ENCODE measurements at regions not wholly inside any gene's neighbourhood (a gene's known extent, or its start where the extent isn't known, plus 50 kb on each side); places are given as distances from the start of the nearest gene placed in this dataset.
"Not testable (repeated sequence)": the region's sequence is repeated elsewhere in the genome, so short reads cannot be mapped to it uniquely, and the experiment has no call there.

DNA sequence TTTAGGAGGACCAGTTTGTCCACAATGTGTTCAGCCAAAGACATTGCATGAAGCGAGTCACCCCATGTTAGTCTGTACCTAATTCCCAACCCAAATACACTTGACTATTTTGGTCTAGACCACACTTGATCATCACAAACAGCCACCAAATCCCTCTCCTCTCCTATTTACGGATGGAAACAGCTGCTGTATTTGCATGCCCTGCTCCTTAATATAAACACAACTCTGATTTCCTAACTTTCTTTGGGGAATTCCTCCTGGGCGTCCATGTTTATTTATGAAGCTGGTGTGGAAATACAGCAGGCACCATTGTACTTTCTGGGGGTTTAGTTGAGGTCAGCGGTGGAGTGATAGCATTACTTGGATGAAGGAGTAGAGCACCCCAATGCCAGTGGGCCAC, 235.2 kb downstream of the TLE3 start:
- no peak for DNase-seq (ENCODE audit: low spot score)

DNA sequence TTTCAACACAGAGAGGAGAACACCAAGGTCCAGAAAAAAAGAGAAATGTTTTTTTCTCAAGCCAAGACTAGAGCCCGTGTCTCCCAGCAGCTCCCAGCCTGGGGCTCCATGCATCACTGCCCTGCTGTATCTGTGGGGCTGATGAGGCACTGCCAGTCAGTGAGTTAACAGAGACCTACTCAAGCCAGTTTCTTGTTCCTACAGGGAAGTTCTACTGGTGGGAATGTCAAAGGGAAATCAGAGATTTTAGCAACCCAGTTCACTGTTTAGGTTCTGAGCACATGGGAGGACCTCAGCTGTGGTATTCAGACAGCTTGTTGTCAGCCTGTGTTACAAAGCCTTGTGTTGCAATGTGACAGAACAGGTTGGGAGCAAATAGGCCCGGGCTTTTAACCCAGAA, 234.3 kb downstream of the TLE3 start:
- no peak for DNase-seq (ENCODE audit: low spot score)

DNA sequence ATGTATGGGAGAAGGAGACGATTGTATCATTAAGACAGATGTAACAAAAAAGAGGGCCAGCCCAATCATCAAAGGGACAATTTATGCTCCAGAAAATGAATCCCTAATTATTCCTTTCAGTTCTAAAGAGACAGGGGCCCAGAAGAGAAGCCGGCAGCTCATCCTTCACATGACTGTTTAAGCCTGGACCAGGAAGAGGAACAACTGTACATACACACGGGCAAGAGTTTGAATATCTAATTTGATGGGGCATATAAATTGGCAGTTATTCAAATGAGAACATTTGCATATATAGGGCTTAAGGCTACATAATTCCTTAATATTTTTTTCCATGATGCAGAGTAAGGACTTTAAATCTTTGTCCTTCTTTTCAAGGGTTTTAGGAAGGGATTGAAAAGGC, 232.3 kb downstream of the TLE3 start:
- no peak for DNase-seq (ENCODE audit: low spot score)

DNA sequence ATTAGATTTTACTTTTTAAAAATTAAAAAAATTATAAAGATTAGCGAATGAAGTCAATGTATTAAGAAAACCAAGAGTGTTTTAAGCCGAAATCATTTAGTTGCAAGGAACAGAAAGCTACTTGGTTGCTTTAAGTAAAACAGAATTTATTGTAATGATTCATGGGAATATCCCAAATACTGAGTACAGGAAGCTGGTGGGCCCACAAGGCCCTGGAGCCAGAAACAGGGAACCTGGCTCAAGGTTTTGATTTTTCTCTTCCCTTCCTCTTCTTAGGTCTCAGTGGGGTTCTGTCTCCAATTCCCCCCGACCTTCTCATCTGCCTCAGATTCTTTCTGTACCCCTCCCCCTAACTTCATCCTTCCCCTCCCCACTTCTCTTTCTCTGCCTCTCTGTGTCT, 229.0 kb downstream of the TLE3 start:
- DNase-seq (ENCODE audit: low spot score), result no peak

DNA sequence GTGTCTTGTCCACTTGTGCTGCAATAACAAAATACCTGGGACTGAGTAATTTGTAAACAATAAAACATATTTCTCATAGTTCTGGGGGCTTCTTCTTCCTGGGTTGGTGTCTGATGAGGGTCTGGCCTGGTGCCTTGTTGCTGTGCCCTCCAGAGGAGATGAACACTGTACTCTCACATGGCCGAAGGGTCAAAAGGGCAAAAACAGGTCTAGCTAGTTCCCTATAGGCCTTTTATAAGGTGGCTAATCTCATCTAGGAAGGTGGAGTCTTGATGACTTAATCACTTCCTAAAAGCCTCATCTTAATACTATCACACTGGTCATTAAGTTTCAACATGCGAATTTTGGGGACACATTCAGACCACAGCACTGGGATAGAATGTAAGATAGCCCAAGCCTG, 228.4 kb downstream of the TLE3 start:
- DNase-seq (ENCODE audit: low spot score), result no peak

DNA sequence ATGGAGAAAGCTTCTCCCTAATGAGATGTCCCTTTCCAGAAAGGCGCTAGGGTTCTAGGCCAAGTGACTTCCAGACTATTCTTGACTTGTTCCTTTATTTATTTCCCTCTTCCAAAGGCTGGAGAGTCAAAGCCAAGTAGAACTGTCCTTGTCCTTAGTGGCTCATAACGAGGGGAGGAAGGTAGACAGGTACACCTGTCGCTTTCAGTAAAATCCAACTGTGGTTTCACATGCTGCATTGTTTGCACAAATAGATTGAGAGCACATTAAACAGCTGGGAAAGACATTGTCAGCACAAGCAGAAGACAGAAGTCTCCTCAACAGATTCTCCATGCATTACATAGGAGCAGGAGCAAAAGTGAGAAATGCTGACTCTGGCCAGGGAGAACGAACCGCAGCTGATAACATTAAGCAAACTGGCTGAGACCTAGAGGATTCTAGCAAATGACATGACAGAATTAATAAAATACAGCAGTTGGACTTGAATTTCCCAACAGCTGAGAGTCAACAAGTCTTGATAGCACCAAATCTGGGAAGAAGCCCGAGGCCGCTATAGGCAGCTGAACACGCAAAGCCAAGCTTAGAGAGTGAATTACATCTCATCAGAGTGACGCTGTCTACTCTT, 227.7 kb downstream of the TLE3 start:
- no peak for DNase-seq (ENCODE audit: low spot score)

DNA sequence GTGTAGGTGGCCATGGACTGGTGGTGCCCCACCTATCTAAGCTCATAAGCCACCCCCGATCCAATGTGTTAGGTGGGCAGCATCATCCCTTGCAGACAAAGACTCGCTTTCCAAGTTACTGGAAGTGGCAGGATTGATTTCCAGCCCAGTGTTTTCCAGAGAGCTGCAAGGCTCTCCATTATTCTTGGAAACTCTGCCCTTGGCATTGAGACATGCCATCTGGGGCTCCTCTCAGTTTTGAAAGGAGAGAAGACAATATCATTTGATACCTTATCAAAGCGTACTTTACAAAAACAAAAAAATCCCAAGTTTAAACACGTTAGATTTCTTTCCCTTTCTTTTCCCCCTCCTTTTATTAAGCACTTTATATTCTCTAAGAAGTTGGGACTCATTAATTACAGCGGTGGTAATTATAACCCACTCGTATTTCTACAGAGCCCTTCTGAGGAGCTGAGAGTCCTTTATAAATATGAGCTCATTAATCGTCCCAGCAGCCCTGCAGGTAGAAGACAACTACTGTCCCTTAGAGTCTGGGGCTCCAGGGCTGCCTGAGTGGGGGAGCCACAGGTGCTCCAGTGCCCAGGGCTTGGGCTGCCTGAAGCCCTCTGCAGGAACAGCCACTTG, 226.1 kb downstream of the TLE3 start:
- DNase-seq (ENCODE audit: low spot score), result no peak

DNA sequence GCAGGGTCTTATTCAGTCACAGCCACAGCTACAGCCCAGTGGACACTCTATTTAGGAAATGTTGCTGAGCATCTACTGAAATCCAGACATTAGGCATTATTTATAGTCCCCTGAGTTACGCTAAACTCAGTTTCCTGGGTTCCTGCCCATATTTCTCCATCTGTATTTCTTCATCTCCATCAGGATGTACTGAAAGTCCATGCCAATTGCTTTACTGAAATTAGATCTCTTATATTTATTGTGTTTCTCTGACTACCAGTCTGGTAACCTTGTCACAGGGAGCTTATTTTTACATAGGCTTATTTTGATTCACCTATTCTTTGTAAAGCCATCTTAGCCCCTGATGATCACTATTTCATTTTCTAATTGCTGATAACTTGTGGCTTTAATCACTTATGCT, 223.9 kb downstream of the TLE3 start:
- no peak for DNase-seq (ENCODE audit: low spot score)

DNA sequence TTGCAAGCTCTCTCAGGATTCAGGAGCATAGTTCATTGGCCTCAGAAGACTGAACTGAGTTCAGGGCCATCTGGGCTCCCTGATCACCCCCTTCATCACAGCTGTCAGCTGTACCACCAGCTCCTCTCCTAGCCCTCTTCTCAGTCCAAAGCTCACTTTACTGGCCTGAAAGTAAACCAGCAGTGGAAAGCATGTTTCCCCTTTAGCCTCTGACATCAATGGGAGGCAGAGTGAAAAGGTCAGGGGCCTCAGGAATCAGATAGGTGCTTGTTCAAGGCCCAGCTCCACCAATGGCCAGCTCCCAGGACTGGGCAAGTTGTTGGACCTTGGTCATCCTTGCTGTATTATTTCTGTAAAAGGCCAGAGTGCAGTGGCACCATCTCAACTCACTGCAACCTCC, 223.4 kb downstream of the TLE3 start:
- DNase-seq (ENCODE audit: low spot score), result no peak

DNA sequence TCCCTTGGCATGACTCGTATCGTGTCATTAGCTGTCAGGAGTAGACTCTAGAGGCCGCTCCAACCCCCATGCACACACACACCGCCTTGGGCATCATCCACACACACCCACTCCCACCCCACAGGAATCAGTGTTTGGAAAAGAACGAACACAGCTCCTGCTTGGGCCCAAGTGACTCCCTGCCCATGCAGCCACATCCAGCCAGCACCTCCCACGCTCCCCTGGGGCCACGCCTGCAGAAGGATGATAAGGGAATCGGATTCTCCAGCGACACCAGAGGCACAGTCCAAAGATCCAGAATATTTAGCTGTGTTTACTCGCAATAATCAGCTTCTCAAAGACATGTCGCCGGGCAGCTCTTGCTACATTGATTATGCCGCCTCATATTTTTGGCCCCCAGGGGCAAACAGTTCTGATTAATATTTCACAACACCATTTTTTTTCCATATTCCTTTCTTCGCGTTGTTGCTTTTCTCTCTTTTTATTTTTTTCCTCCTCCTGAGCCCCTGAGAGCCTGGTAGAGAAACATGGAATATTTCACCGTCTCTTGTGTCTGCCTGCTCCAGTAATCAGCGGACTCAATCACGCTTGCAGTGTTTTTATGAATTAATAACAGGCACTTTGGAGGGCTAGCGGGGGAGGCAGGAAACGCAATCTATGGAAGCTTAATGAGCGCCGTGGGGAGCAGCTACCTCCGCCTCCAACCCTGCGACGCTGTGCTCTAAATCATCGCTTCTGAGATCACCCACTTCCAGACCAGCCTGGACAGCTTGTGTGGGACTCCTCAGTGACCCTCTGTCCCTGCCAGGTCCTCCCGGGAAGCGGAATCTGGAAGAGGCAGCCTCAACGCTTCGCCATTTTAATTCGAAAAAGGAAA, 221.4 kb downstream of the TLE3 start:
- DNase-seq (ENCODE audit: low spot score), result no peak

DNA sequence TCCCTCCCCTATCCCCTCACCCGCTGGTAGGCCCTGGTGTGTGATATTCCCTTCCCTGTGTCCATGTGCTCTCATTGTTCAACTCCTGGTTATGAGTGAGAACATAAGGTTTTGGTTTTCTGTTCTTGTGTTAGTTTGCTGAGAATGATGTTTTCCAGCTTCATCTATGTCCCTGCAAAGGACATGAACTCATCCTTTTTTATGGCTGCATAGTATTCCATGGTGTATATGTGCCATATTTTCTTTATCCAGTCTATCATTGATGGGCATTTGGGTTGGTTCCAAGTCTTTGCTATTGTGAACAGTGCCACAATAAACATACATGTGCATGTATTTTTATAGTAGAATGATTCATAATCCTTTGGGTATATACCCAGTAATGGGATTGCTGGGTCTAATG, 217.8 kb downstream of the TLE3 start:
- not testable (repeated sequence) for DNase-seq (ENCODE audit: low spot score)

DNA sequence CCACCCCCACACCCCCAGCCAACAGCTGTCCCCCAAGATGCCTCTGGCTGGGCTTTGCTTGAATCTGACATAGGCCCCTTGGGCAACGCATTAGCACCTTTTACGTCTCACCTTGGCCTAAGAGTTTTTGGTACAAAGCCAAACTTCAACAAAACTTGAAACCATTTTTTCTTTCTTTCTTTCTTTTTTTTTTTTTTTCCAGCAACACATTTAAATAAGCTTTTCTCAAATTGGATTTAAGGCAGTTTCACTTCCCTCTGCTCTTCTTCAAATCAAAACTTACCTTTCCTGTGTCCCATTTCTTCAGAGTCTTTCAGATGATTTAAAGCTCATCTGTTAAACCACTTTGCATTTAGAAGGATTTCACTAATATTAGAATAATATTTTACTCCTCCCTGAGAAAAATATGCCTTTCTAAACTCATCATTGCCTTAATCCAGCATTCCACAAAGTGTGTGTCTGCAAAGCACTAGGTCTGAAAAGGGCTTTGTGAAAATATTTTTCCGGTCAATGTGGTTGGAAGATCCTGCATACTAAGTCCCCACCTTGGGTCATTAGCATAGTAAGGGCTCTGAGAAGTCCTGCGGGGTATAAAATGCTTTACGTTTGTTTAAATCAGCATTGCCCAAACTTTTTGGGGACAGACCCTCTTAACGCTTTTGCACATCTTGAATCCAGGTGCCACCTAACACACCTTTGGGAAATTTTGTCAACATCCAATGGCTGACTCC, 217.0 kb downstream of the TLE3 start:
- no peak for DNase-seq (ENCODE audit: low spot score)

DNA sequence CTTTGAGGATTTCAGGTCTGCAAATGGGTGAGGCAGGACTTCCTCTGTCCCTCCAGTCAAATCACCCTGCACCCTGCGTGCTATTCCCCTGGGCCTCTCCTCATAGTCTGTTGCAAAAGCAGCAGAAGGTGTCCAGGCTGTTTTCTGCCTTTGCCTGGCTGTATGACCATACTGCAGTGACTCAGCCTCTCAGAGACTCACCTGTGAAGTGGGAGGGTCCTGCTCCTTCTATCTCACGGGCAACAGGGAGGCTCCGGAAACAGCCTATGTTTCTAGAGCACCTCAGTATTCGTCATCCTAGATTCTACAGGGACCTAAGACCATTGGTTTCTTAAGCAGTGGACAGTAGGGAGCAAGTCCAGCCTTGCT, 216.4 kb downstream of the TLE3 start:
- DNase-seq (ENCODE audit: low spot score), result no peak

DNA sequence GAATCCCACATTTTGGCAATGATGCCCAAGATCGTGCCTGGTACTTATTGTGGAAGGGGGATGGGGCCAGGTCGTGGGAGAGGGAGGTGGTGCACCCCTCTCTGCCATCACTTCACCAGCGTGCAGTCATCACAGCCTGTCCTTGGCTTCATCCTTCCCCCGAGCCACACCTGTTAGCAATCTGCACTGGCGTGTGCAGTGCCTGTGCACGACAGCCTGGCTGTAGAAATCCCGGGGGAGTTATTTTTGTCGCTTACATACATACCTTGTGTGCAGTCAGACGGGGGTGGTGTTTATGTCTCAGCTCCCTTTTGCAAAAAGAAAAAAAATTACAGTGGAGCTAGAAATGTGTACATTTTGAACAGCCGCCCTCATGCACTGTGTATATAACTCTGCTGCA, 216.0 kb downstream of the TLE3 start:
- no peak for DNase-seq (ENCODE audit: low spot score)

DNA sequence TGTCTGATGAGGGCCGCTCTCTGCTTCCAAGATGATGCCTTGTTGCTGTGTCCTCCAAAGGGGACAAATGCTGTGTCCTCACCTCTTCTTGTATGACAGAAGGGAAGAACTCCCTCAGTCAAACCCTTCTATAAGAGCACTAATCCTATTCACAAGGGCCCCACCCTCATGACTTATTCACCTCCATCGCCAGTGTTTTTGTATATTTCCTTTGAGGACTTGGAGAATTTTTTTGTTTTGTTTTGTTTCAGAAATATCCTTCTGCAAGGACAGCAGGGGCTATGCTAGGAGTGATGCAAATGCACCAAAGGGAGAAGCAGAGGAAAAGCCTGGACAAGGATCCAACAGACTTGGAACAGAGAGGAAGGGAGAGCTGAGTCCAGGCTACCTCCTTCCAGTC, 214.4 kb downstream of the TLE3 start:
- DNase-seq (ENCODE audit: low spot score), result no peak

DNA sequence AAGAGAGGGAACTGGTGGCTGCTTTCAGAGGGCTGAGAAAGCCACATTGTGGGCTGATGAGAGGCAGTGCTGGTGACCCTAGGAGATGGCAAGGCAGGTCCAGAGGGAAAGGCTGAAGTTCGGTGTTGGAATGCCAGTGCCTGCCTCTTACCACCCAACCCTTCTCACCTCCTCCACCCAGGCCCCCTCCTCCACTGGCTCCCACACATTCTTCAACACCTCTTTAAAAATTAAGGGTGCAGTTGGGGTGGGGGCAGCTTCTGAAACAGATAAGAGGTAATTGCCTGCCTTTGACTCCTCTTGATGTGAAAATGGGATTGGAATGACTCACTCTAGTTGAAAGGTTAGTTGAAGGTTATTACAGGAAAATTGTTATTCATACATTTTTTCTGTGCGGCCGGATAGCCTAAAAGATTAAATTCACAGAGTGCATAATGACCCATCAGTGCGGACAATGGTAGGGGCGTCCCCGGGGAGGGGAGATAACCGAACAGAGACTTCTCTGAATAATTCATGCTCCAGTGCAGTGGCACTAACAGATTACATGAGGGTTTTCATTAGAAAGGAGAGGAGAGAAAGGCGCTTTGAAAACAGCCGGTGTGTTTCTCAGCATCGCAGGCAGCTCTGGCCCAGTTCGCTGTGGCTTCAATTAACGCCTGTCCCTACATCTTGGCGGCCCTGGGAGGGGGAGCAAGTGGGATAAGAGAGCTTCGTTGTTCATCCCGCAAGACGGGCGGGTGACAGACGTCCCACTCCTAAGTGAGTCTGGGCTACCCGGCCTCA, 212.4 kb downstream of the TLE3 start:
- DNase-seq (ENCODE audit: low spot score), result no peak

DNA sequence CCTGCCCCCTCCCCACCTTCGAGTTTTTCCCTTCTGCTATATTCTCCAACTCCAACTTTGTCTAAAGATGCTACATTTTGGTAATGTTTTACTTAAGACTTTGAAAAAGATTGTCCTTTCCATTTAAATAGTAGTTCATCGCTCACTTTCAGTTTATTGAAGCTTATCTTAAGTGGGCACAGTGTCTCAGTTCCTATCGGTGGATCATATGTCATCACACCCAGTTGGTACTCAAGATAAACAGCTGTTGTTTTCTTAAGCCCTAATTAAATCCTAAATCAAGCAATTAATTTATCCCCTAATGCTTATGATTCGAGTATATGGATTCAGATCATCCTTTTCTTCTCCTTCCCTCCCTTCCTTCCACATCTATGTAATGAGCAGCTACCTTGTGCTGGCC, 210.7 kb downstream of the TLE3 start:
- DNase-seq (ENCODE audit: low spot score), result no peak

DNA sequence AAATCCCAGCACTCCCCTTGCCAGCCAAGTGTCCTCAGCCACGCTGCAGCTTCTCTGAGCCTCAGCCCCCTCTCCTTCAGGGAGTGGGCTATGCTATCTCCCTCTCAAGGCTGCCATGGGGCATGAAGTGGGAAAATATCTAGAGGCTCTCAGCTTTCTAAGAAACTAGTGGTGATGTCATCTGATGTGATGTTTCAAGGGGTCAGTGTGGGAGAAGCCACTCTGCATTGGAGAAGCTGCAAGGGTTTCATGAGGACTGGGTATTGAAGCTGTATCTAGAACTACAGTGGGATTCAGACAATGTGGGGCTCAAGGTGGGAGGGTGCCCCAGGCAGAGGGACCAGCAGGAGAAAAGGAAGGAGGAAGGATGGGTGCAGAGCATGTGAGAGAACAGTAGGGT, 210.2 kb downstream of the TLE3 start:
- DNase-seq (ENCODE audit: low spot score), result no peak

DNA sequence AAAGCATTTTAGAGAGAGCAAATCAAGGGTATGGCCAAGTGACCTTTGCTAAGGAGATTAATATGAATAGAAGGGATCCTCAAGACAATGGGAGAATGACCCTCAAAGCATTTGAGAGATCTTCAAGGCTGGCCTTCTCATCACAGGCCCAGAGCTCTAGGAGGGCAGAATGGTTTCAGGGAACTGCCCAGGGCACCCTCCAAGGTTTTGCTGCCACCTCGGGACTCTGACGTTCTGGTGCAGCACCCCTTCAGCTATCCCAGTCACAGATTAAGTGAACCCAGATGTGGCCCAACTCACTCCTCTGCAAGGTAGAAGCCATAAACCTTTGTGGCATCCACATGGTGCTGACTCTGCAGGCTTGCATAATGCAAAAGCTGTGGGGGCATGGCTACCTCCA, 209.3 kb downstream of the TLE3 start:
- no peak for DNase-seq (ENCODE audit: low spot score)

DNA sequence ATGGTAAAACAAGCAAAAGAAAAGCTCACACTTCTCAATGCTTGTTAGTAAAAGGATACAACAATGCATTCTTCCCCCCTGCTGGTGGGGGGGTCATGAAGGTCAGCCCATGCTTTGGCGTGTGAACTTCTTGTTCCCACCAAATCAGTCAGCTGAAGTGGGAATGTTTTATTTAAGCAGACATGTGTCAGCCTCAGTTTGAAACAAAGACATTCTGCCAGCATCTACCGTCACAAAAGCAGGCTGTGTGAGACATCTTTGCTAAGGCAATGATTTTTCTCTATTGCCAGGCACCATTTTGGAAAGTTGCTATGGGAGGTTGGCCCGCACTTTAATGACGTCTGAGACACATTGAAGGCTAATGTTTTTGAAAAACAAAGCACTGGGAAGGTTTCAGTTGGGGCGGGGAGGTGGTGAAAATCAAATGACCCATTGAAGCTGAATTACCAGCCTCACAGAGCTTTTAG, 206.6 kb downstream of the TLE3 start:
- DNase-seq (ENCODE audit: low spot score), result no peak

DNA sequence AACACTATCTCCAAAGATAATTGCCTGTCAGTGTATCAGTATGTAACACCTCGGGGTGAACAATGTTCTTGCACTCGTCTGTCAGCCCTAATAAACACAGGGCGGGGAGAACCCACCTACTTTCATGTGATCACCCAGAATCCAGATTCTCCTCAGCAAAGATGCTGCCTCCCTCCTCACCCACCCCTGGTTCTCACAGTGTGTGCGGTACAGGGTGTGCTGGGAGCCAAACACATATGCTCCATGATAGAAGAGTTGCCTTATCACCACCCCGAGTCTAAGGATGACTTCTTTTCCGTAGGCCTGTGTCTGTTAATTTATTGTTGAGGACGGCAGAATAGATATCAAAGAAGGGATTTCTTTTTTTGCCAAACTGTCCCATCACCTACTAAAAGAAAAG, 206.1 kb downstream of the TLE3 start:
- no peak for DNase-seq (ENCODE audit: low spot score)

DNA sequence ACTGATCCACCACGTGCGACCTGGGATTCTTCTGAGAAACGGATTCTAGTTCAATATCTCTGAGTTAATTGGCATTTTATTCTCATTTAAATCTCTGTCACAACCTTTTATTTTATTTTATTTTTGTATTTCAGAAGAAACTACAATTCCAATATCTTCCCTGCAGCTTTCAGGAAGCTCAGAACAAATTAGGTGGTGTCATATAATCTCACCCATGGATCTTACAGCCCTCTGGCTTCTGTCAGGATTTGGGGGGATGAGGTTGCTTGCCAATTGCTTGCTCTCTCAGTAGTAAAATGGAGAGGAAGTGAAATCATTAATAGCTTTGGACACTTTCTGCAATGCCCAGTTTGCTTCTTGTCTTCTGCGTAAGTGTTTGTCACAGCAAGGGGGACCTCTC, 205.4 kb downstream of the TLE3 start:
- no peak for DNase-seq (ENCODE audit: low spot score)

All from cerebellar cortex (tissue), 1 donor.